Natural killer cell (primary cell): ENCODE measurements at regions not wholly inside any gene's neighbourhood (a gene's known extent, or its start where the extent isn't known, plus 50 kb on each side); places are given as distances from the start of the nearest gene placed in this dataset.

Experiments used
- ATAC-seq, 3 donors: fragments of 150-1000 bp in 2 of 3; fragments of 200-7000 bp in 1 of 3; cut with Tn5 transposase; 1 replicate in 1 of 3; 2 replicates in 2 of 3; pipeline ENCODE4 v1.10.0; 2021; ENCODE audit warnings: mild to moderate bottlenecking in 2 of 3, moderate library complexity in 2 of 3
- DNase-seq, 2 donors: peaks; one replicate each; pipeline versions ENCODE4 v3.0.0 to v3.0.0-alpha.2; 2013 to 2021; ENCODE audit warnings: mixed read lengths in 1 of 2
- H3K27ac ChIP-seq: one replicate; pipeline ENCODE4 v1.5.1; 2013; ENCODE audit warnings: mild to moderate bottlenecking, low read length
- H3K27me3 ChIP-seq: one replicate; pipeline ENCODE4 v1.6.1; 2013; ENCODE audit warnings: low read length; ENCODE audit not compliant: control insufficient read depth, insufficient read depth
- H3K36me3 ChIP-seq: one replicate; pipeline ENCODE4 v1.6.1; 2013; ENCODE audit warnings: low read length; ENCODE audit not compliant: control insufficient read depth, insufficient read depth
- H3K4me1 ChIP-seq: one replicate; pipeline ENCODE4 v1.6.1; 2013; ENCODE audit warnings: low read length; ENCODE audit not compliant: control insufficient read depth, insufficient read depth
- H3K4me3 ChIP-seq: one replicate; pipeline ENCODE4 v1.5.1; 2013; ENCODE audit warnings: low read length
- H3K9me3 ChIP-seq: one replicate; pipeline ENCODE4 v1.6.1; 2013; ENCODE audit warnings: low read length; ENCODE audit not compliant: control insufficient read depth, insufficient read depth
- H3K27ac Mint-ChIP-seq, 2 donors: one replicate each; pipeline ENCODE4 v1.8.0; 2022; ENCODE audit warnings: mild to moderate bottlenecking in 2 of 2, mixed read lengths in 2 of 2, moderate library complexity in 1 of 2
- H3K27me3 Mint-ChIP-seq, 2 donors: one replicate each; pipeline ENCODE4 v1.8.0; 2022; ENCODE audit warnings: low read depth in 2 of 2, mixed read lengths in 2 of 2
- H3K36me3 Mint-ChIP-seq: one replicate; pipeline ENCODE4 v1.8.0; 2022; ENCODE audit warnings: mixed read lengths
- H3K4me1 Mint-ChIP-seq, 2 donors: one replicate each; pipeline ENCODE4 v1.8.0; 2022; ENCODE audit warnings: mixed read lengths in 2 of 2
- H3K4me3 Mint-ChIP-seq: one replicate; pipeline ENCODE4 v1.8.0; 2022; ENCODE audit warnings: mild to moderate bottlenecking, moderate library complexity, mixed read lengths
- H3K9me3 Mint-ChIP-seq, 2 donors: one replicate each; pipeline ENCODE4 v1.8.0; 2022; ENCODE audit warnings: mixed read lengths in 2 of 2
- WGBS: methylation state at CpG from one replicate; pipeline ENCODE4 v1.1.7; 2013; ENCODE audit warnings: missing lambda C conversion rate; ENCODE audit not compliant: insufficient coverage; 5-methylcytosine and 5-hydroxymethylcytosine counted together
- intact Hi-C: fragments of 100-400 bp; cut with micrococcal nuclease; formaldehyde crosslinking; loops from one replicate; pipeline ENCODE4 v1.14.2; 2022
- TF ChIP-seq, protein P1 (sequence below): fragments of 200-600 bp; IDR thresholded peaks from one replicate; pipeline ENCODE4 v1.8.0; 2022; ENCODE audit warnings: antibody characterized with exemption

DNA sequence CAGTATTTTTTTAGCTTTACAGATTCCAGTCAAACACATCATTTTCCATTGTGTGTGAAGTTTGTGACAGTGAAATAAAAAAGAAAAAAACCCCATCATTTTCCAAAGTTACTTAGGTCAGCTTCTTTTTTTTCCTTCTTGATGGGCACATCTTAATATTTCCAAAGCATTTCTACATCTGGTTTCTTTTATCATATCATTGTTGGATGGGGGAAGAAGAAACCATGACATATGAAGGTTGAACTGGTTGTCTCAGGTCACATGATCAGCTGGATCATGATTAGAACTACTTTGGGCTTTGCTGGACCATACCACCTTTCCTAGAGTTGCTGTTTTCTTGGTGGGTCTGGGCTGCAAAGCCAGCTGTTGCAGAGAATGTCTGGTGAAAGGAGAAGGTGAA, 59.8 kb downstream of the FOS start:
- no peak for ATAC-seq
- peaks cover 15 to 19% of the 10 kb centered on the region in 2 donors for H3K27me3 Mint-ChIP-seq
- intact Hi-C loops, result no loop called here
- H3K27ac Mint-ChIP-seq, result no peak overlapping the region
- H3K36me3 Mint-ChIP-seq, result no peaks in the 10 kb centered on the region
- peaks cover 13 to 22% of the 10 kb centered on the region in 2 donors for H3K4me1 Mint-ChIP-seq
- Histone ChIP-seq H3K27ac (no peak overlapping the region), H3K9me3 (no peaks in the 10 kb centered on the region), H3K27me3 (no peaks in the 10 kb centered on the region), H3K4me3 (no peak overlapping the region), H3K36me3 (no peaks in the 10 kb centered on the region), H3K4me1 (peaks cover 16% of the 10 kb centered on the region)
- no peak overlapping the region for H3K4me3 Mint-ChIP-seq
- no peak for DNase-seq
- no peaks in the 10 kb centered on the region for H3K9me3 Mint-ChIP-seq
- TF ChIP-seq, protein P1, sequence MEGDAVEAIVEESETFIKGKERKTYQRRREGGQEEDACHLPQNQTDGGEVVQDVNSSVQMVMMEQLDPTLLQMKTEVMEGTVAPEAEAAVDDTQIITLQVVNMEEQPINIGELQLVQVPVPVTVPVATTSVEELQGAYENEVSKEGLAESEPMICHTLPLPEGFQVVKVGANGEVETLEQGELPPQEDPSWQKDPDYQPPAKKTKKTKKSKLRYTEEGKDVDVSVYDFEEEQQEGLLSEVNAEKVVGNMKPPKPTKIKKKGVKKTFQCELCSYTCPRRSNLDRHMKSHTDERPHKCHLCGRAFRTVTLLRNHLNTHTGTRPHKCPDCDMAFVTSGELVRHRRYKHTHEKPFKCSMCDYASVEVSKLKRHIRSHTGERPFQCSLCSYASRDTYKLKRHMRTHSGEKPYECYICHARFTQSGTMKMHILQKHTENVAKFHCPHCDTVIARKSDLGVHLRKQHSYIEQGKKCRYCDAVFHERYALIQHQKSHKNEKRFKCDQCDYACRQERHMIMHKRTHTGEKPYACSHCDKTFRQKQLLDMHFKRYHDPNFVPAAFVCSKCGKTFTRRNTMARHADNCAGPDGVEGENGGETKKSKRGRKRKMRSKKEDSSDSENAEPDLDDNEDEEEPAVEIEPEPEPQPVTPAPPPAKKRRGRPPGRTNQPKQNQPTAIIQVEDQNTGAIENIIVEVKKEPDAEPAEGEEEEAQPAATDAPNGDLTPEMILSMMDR, result no peak

DNA sequence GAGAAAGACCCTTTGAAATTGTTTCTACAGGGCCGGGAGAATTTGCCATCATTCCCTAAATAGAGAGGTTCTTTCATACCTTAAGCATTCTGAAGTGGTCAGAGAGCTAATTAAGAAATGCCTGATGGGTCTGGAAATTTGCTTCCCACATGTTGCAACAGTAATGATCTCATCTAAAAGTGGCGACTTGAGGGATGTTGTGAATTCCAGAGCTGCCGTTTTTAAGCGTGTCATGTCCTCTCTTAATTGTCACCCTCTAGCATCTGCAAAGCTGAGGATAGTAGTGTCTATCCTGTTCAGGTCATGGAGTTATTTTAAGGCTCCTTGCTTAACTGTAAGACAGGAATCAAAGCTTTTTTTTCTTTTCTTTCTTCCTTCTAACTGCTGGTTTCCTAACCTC, 60.4 kb downstream of the FOS start:
- Histone ChIP-seq H3K27me3 (no peaks in the 10 kb centered on the region), H3K4me3 (no peak overlapping the region), H3K9me3 (no peaks in the 10 kb centered on the region), H3K27ac (no peak overlapping the region), H3K36me3 (no peaks in the 10 kb centered on the region), H3K4me1 (peaks cover 9% of the 10 kb centered on the region)
- WGBS, result 76% methylated on average over 2 of the region's 4 CpGs
- ATAC-seq (no peak), DNase-seq (no peak)
- H3K36me3 Mint-ChIP-seq, result no peaks in the 10 kb centered on the region
- H3K27ac Mint-ChIP-seq, result no peak overlapping the region
- intact Hi-C loops, result no loop called here
- H3K4me3 Mint-ChIP-seq, result no peak overlapping the region
- no peaks in the 10 kb centered on the region for H3K9me3 Mint-ChIP-seq
- H3K27me3 Mint-ChIP-seq, result peaks cover 17 to 19% of the 10 kb centered on the region in 2 donors
- H3K4me1 Mint-ChIP-seq, result peaks cover 8 to 17% of the 10 kb centered on the region in 2 donors
- TF ChIP-seq, protein P1, result no peak

DNA sequence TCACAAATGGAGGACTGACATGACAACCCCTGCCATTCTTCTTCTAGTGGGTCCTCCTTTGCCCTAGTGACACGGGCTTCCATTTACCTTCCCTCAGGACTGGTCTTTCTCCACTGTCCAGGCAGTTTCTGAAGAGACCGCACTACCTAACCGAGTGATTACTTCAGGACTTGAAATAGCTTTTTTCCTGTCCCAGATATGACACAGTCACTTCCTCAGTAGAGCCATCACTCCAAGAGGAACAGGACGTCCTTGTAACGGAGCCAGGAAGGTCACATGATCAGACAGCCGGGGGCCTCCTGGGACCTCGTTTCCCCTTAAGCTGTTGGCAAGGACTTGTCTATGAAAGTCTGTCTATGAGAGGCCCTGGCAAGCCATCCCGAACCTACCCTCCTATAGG, 62.3 kb downstream of the FOS start:
- no peaks in the 10 kb centered on the region for H3K36me3 ChIP-seq
- H3K9me3 Mint-ChIP-seq, result no peaks in the 10 kb centered on the region
- no peak overlapping the region for H3K27ac Mint-ChIP-seq
- TF ChIP-seq, protein P1, result no peak
- no peaks in the 10 kb centered on the region for H3K9me3 ChIP-seq
- intact Hi-C loops, result no loop called here
- H3K27ac ChIP-seq, result no peak overlapping the region
- ATAC-seq (no peak), DNase-seq (no peak)
- H3K4me1 Mint-ChIP-seq, result peaks cover 0 to 10% of the 10 kb centered on the region in 2 donors
- H3K4me3 Mint-ChIP-seq, result no peak overlapping the region
- H3K4me3 ChIP-seq, result no peak overlapping the region
- no peaks in the 10 kb centered on the region for H3K27me3 ChIP-seq
- 35% methylated on average over 7 of the region's 8 CpGs for WGBS
- H3K27me3 Mint-ChIP-seq, result peaks cover 19% of the 10 kb centered on the region in 2 donors
- no peaks in the 10 kb centered on the region for H3K36me3 Mint-ChIP-seq
- H3K4me1 ChIP-seq, result peaks cover 3% of the 10 kb centered on the region

DNA sequence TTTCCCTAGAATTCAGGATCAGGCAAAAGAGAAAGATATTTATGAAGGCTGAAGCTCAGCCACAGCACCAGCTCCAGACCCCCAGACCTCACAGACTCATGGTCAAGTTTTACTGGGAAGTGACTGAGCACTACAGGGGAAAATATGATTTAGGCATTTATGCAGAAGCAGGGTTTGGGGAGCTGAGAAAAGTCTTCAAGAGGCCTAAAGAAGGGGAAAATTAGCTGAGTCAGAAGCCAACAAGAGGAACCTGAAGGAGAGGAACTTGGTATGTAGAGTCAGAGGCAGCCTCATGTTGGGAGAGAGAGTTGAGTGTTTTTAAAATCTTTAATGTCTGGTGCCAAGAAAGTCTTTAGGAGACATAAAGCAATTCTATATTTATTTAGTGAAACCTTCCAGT, 63.0 kb downstream of the FOS start:
- Mint-ChIP-seq H3K36me3 (no peaks in the 10 kb centered on the region), H3K4me3 (no peak overlapping the region), H3K27ac (no peak overlapping the region), H3K4me1 (peaks cover 0 to 10% of the 10 kb centered on the region in 2 donors), H3K9me3 (no peaks in the 10 kb centered on the region), H3K27me3 (peaks cover 19% of the 10 kb centered on the region in 2 donors)
- no peaks in the 10 kb centered on the region for H3K36me3 ChIP-seq
- H3K9me3 ChIP-seq, result no peaks in the 10 kb centered on the region
- H3K27ac ChIP-seq, result no peak overlapping the region
- intact Hi-C loops, result no loop called here
- peaks cover 3% of the 10 kb centered on the region for H3K4me1 ChIP-seq
- TF ChIP-seq, protein P1, result no peak
- no peak overlapping the region for H3K4me3 ChIP-seq
- DNase-seq (no peak), ATAC-seq (no peak)
- no peaks in the 10 kb centered on the region for H3K27me3 ChIP-seq
